H1 (cell line): ENCODE measurements at regions not wholly inside any gene's neighbourhood (a gene's known extent, or its start where the extent isn't known, plus 50 kb on each side); places are given as distances from the start of the nearest gene placed in this dataset.

Experiments
- ASH2L ChIP-seq: fragments of 200-600, 300-600 bp; sonication (generic); IDR thresholded peaks from one replicate; pipeline ENCODE4 v1.7.1; 2017; ENCODE audit warnings: low read length
- CBX8 ChIP-seq: fragments of 300-800, 300-1000 bp; sonication (generic); IDR thresholded peaks from 2 replicates; pipeline ENCODE4 v1.7.1; 2016; ENCODE audit warnings: low read depth, low read length, borderline replicate concordance
- CHD7 ChIP-seq: fragments of 300-600 bp; sonication (generic); IDR thresholded peaks from 2 replicates; pipeline ENCODE4 v1.7.1; 2012; ENCODE audit warnings: low read length, moderate library complexity, mild to moderate bottlenecking, inconsistent platforms; ENCODE audit not compliant: insufficient replicate concordance
- EP300 ChIP-seq, 2 experiments: IDR thresholded peaks; 1 replicate in 1 of 2; 2 replicates in 1 of 2; pipeline ENCODE4 v1.6.1; 2011 to 2012; ENCODE audit warnings: low read depth in 2 of 2, low read length in 2 of 2, mild to moderate bottlenecking in 2 of 2, borderline replicate concordance in 1 of 2, inconsistent platforms in 1 of 2, moderate library complexity in 1 of 2
- EZH2 ChIP-seq: fragments of 200-600 bp; sonication (generic); IDR thresholded peaks from 2 replicates; pipeline ENCODE4 v1.7.1; 2012; ENCODE audit warnings: low read depth, mild to moderate bottlenecking, moderate library complexity, low read length, inconsistent platforms; ENCODE audit not compliant: severe bottlenecking
- MAX ChIP-seq: IDR thresholded peaks from 2 replicates; pipeline ENCODE4 v1.6.1; 2012; ENCODE audit warnings: inconsistent platforms
- NRF1 ChIP-seq: IDR thresholded peaks from 2 replicates; pipeline ENCODE4 v1.6.1; 2011; ENCODE audit warnings: mild to moderate bottlenecking, low read depth, low read length, improper control_type of control experiment

GRCh38 chr3:45311953-45312801 lies 76.2 kb upstream of the LARS2 start (continued):
- TF ChIP-seq CHD7 (peak; percentile 86), NRF1 (no peak), ASH2L (peak; percentile 41), MAX (0 out of 2 replicates have a peak, but pooled peaks have one; percentile 13), EZH2 (no peak), EP300 (IDR thresholded peaks at IDR 0.05; ENCODE audit: borderline replicate concordance in 1 of 2, low read depth in 2 of 2, low read length in 2 of 2) (no peak), CBX8 (no peak)
